Glutamatergic neuron (in vitro differentiated cells): ENCODE measurements at regions not wholly inside any gene's neighbourhood (a gene's known extent, or its start where the extent isn't known, plus 50 kb on each side); places are given as distances from the start of the nearest gene placed in this dataset.

Source experiments
- DNase-seq: peaks from one replicate; pipeline ENCODE4 v3.0.0; 2022
- H3K27ac Mint-ChIP-seq: one replicate; pipeline ENCODE4 v1.8.0; 2020; ENCODE audit warnings: mild to moderate bottlenecking, mixed read lengths, inconsistent platforms; ENCODE audit not compliant: unreplicated experiment
- H3K27me3 Mint-ChIP-seq: one replicate; pipeline ENCODE4 v1.8.0; 2020; ENCODE audit warnings: mild to moderate bottlenecking, moderate library complexity, mixed read lengths, inconsistent platforms; ENCODE audit not compliant: unreplicated experiment
- H3K36me3 Mint-ChIP-seq: one replicate; pipeline ENCODE4 v1.8.0; 2020; ENCODE audit warnings: mild to moderate bottlenecking, mixed read lengths, inconsistent platforms; ENCODE audit not compliant: unreplicated experiment
- H3K4me1 Mint-ChIP-seq: one replicate; pipeline ENCODE4 v1.8.0; 2020; ENCODE audit warnings: mild to moderate bottlenecking, low read depth, mixed read lengths, inconsistent platforms; ENCODE audit not compliant: unreplicated experiment
- H3K4me3 Mint-ChIP-seq: one replicate; pipeline ENCODE4 v1.8.0; 2020; ENCODE audit warnings: mild to moderate bottlenecking, mixed read lengths, inconsistent platforms; ENCODE audit not compliant: unreplicated experiment
- H3K9me3 Mint-ChIP-seq: one replicate; pipeline ENCODE4 v1.8.0; 2020; ENCODE audit warnings: mild to moderate bottlenecking, moderate library complexity, mixed read lengths, inconsistent platforms; ENCODE audit not compliant: unreplicated experiment
- TF ChIP-seq, protein P1 (sequence below): fragments of 200-600 bp; sonication (generic); IDR thresholded peaks from one replicate; pipeline ENCODE4 v1.5.0; 2021; ENCODE audit not compliant: partially characterized antibody, unreplicated experiment

DNA sequence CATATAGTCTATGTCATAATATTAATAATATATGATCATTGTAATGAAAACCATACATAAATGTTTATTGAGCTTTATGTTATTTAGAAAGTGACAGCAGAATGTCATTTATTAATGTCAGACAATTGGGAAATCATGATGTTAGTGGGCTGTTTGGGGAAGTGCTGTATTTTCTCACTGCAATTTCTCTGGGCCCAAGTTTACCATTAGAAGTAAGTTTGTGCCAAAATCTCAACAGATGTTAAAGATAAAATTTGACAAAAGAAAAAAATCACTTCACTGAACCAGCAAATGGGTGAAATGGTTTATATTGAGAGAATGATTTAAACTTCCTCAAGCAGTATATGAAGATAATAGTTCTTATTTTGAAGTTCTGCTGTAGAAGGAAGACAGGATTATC is 433.2 kb upstream of the SMARCA2 start:
- Mint-ChIP-seq H3K27me3 (peaks cover 4% of the 10 kb centered on the region), H3K27ac (no peak overlapping the region), H3K36me3 (no peaks in the 10 kb centered on the region), H3K4me3 (no peak overlapping the region), H3K4me1 (peaks cover 1% of the 10 kb centered on the region), H3K9me3 (peaks cover 4% of the 10 kb centered on the region)
- DNase-seq, result no peak
- TF ChIP-seq, protein P1, sequence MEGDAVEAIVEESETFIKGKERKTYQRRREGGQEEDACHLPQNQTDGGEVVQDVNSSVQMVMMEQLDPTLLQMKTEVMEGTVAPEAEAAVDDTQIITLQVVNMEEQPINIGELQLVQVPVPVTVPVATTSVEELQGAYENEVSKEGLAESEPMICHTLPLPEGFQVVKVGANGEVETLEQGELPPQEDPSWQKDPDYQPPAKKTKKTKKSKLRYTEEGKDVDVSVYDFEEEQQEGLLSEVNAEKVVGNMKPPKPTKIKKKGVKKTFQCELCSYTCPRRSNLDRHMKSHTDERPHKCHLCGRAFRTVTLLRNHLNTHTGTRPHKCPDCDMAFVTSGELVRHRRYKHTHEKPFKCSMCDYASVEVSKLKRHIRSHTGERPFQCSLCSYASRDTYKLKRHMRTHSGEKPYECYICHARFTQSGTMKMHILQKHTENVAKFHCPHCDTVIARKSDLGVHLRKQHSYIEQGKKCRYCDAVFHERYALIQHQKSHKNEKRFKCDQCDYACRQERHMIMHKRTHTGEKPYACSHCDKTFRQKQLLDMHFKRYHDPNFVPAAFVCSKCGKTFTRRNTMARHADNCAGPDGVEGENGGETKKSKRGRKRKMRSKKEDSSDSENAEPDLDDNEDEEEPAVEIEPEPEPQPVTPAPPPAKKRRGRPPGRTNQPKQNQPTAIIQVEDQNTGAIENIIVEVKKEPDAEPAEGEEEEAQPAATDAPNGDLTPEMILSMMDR, result no peak

DNA sequence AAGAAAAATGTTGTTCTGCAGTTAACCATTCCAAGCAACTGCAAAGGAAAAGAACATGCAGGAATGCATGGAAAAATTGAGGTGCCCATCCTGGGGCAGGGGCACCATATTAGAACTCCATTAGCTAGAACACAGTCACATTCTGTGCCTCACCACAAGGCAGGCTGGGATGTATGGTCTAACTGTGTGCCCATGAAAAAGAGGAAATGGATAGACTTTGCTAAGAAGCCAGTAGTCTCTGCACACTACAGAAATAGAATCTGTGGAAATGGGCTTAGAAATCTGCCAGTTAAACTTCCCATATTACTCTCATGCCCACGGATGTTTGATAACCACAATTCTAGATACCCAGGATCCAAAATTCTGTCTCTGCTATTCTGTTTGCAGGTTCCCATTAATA is 423.8 kb upstream of the SMARCA2 start:
- Mint-ChIP-seq H3K27me3 (peaks cover 4% of the 10 kb centered on the region), H3K9me3 (peaks cover 9% of the 10 kb centered on the region), H3K27ac (no peak overlapping the region), H3K4me1 (peaks cover 1% of the 10 kb centered on the region), H3K4me3 (no peak overlapping the region), H3K36me3 (no peaks in the 10 kb centered on the region)
- no peak for DNase-seq
- TF ChIP-seq, protein P1, result no peak

DNA sequence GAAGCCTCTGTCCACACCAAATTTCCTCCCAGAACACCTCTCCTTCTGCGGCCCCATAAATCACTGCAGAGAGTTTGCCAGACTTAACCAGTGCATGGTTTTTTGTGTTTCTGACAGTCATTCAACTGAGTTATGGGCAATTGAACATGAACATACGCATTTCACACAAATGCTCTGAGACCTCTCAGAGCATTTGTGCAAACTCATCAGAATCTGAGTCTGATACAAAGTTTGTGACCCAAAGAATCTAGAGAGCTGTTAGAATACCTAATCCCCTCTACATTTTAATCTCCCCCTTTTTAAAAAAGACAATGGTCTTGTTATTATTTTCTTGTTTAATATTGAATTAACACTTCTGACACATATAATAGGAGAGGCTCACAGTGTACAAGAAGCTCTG is 416.9 kb upstream of the SMARCA2 start:
- no peak overlapping the region for H3K27ac Mint-ChIP-seq
- H3K4me3 Mint-ChIP-seq, result no peak overlapping the region
- TF ChIP-seq, protein P1, result no peak
- peaks cover 35% of the 10 kb centered on the region for H3K4me1 Mint-ChIP-seq
- no peak for DNase-seq
- H3K9me3 Mint-ChIP-seq, result peaks cover 2% of the 10 kb centered on the region
- no peaks in the 10 kb centered on the region for H3K27me3 Mint-ChIP-seq
- H3K36me3 Mint-ChIP-seq, result no peaks in the 10 kb centered on the region

DNA sequence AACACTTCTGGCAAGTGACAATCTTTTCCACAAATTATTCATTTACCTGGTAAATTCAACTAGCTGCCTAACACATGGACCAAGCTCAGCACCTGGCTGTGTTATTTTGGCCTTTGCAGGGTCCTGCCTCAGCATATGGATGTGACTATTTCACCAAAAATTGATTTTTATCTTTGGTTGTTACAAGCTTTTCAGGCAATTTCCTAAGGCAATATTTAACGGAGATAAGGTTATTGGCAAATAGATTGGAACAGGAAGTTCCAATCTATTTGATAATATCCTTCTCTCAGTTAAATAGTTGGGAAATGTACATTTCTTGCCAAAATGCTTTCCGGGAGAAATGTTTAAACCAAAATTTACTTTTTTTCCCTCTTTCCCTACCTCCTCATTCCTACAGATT is 415.2 kb upstream of the SMARCA2 start:
- TF ChIP-seq, protein P1, result no peak

GRCh38 chr9:1604942-1605560 is 410.1 kb upstream of the SMARCA2 start:
- no peak for DNase-seq
- H3K4me1 Mint-ChIP-seq, result peaks cover 37% of the 10 kb centered on the region
- H3K36me3 Mint-ChIP-seq, result no peaks in the 10 kb centered on the region
- peaks cover 4% of the 10 kb centered on the region for H3K27me3 Mint-ChIP-seq
- no peak overlapping the region for H3K27ac Mint-ChIP-seq
- no peak overlapping the region for H3K4me3 Mint-ChIP-seq
- TF ChIP-seq, protein P1, result peak; percentile 71
- H3K9me3 Mint-ChIP-seq, result peaks cover 4% of the 10 kb centered on the region

More for the DNA sequence above, 415.2 kb upstream of the SMARCA2 start:
- H3K9me3 Mint-ChIP-seq, result peaks cover 6% of the 10 kb centered on the region
- no peak overlapping the region for H3K4me3 Mint-ChIP-seq
- H3K36me3 Mint-ChIP-seq, result no peaks in the 10 kb centered on the region
- H3K4me1 Mint-ChIP-seq, result peaks cover 47% of the 10 kb centered on the region
- peaks cover 4% of the 10 kb centered on the region for H3K27me3 Mint-ChIP-seq
- no peak overlapping the region for H3K27ac Mint-ChIP-seq
- no peak for DNase-seq
